SH-SY5Y (cell line): ENCODE measurements at regions not wholly inside any gene's neighbourhood (a gene's known extent, or its start where the extent isn't known, plus 50 kb on each side); places are given as distances from the start of the nearest gene placed in this dataset.

Source experiments
- GATA2 ChIP-seq: IDR thresholded peaks from 2 replicates; pipeline ENCODE4 v1.6.1; 2011; ENCODE audit warnings: mild to moderate bottlenecking, low read depth, low read length
- GATA3 ChIP-seq: IDR thresholded peaks from 2 replicates; pipeline ENCODE4 v1.6.1; 2011; ENCODE audit warnings: low read depth, mild to moderate bottlenecking, low read length, moderate library complexity

DNA sequence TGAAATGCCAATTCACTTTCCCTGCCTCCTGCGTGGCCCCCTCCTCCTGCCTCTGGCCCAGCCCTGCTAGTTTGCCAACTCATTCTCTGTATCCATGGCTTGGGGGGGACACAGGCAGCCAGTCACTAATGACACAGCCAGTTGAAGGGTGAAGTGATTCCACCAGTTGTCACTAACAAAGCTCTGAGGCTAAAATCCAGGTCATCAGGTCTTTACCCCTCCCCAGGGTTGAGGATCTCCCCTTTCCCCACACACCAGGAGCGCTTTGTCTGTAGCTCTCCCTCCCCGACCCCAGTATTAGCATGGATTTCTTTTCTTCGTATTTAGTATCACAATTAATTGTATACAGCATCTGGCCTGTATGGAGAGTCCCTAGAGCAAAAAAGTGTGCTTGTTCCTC, 394.1 kb downstream of the RRAGC start:
- TF ChIP-seq GATA3, result no peak
- no peak for TF ChIP-seq GATA2

DNA sequence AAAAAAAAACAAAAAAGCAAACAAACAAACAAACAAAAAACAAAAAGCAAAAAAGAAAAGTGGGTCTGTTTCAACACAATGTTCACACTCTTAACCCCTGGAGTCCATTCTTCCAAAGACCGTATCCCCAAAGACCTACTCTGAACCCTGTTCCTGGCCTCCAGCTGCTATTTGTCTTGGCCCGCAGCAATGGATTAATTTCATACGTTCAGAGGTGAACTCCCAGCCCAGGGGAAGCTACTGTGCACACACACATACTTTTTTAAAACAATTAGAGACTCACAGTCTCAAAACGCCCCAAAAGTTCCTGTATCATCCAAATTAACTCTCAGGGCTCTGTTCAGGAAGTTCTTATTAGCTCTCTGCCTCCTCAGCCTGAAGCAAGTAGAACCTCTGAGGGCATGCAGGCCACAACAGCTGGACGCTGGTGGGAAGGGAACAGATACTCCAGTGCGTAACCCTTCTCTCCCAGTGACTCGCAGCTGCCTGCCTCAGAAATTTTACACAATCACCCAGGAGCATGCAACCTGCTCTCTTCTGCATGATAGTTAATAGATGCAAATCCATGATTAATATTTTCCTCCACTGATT, 395.4 kb downstream of the RRAGC start:
- TF ChIP-seq GATA3, result no peak
- no peak for TF ChIP-seq GATA2

DNA sequence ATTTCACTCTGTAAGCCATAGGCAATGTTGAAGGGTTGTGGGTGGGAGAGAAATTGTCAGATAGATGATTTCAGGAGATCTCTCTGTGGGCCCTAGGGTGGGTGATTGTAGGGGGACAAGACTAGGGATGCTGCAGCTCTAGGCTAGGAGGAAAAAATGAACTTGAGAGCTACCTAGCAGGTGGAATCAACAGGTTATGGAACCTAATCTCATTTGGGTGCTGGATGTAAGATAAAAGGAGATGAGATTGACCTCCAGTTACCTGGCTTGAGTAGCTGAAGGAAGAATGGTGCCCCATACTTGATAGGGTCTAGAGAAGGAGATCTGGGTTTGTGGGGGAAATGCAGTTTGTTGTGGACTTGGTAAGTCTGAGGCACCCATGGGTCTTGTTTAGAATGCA, 396.5 kb downstream of the RRAGC start:
- TF ChIP-seq GATA3 (no peak), GATA2 (no peak)

DNA sequence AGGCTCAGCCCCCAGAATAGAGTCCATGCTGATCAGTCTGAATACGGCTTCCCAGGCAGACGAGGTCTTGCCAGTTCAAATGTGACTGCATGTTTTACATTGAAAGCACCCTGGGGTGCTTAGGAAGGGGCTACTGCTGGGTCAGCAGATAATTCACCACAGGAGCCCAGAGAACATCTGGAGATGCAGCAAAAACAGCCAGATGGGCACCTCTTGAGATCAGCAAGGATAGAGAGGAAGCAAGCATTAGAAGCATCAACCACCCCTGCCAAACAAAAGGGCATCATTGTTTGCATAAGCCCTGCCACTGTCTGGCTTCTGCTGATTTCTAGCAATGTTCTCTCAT, 403.1 kb downstream of the RRAGC start:
- no peak for TF ChIP-seq GATA3

DNA sequence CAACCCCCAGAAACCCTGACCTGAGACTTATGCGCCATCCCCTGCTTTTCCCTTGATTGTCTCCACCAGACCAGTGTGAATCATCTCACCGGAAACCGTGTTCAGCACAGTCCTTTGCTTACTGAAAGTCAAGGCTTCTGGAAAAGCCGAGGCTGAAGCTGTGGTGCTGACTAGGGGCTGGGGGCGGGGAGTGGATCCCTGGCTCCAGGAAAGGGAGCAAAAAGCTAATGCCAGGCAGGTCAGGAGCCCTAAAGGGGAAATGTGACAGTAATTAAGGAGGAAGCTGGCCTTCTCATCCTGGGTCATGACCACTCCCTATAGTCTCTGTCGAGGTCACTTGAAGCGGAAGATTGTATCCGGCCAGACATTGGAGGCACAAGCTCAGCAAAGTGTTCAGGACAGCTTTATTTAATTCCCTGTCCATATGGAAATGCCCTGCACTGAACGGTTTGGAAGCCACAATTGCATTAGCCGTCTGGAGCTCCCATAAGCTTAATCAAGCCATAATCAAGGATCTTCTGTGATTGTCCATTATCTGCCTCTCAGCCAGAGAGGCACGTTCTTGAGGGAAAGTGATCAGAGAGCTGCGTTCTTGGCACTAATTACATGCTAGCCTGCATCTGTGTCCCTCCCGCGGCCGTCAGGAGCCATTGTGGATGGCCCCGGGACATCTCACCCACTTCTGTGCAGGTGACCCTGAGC, 403.6 kb downstream of the RRAGC start:
- TF ChIP-seq GATA2 (no peak), GATA3 (no peak)

DNA sequence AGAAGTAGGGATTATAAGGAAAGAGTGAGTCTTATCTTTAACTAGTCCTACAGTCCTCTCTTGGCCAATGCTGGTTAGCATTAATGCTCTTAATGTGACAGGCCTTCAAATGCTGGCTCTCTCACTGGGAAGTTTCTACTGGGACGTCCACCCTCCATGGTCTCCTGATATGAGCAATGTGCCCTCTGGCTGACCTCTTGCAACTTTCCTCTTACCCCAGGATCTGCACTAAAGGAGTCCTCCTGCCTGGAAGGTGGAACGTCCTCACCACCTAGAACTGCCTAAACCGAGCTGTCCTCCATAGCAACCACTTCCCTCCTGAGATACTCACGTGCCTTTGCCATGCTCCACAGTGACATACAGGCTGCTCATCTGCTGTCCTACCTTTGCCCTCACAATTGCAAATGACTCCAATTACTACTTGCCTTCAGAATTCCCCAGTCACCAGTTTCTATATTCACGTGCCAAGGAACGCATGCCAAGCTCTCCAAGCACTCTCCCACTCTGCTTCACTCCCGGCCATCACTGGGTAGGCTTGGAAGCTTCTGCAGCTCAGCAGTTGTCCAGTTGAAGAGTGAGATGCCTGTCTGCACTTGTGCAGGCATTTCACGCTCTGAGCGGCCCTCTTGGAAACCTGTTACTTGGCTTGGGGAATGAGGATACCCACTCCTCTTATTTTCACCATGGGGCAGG, 404.7 kb downstream of the RRAGC start:
- no peak for TF ChIP-seq GATA2
- no peak for TF ChIP-seq GATA3

DNA sequence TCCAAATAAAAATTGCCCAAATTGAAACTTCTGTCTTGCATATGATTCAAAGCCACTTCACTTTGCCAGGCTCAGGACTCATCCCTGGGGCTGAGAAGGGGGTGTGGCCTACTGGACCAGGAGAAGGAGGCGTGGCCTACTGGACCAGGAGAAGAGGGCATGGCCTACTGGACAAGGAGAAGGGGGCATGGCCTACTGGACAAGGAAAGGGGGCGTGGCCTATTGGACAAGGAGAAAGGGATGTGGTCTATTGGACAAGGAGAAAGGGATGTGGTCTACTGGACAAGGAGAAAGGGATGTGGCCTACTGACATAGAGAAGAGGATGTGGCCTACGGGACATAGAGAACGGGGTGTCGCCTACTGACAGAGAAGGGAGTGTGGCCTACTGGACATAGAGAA, 405.3 kb downstream of the RRAGC start:
- TF ChIP-seq GATA3, result no peak
- no peak for TF ChIP-seq GATA2

DNA sequence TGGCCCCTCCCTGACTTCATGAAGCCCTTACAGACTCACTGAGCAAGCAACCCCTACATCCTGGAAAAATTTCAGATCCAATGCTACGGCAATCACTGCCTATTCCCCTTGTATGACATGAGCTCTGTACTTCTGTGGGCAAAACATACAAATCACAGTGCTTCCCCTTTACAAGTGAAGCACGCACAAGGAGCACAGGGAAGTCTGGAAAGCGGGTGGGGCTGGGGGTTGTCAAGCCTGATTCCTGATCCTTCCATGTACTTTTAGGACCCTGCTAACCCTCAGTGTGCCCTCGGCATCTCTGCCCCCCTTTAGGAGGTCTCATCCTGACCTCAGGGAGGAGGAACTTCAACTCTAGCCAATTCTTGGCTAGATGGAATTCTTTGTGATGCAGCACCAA, 405.7 kb upstream of the POU3F1 start:
- TF ChIP-seq GATA2 (no peak), GATA3 (no peak)

DNA sequence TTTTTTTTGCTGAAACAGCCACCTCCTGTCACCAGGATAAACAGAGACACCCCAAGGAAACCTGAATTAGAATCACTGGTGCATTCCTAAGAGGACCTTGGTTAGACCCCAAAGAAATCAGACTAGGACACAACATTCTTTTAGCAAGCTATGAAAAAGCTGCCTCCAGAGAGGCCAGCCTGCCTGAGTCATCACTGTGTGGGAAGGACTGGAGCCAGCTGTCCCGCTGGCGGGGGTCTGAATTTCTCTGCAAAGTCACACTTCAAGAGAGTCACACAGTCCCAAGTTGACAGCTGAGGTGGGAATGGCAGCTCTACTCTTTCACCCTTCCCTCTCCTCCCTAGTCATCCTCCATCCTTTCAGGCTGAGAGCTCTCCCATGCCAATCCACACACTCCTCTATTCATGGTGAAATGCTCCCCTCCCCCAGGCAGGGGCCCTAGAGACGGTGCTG, 405.0 kb upstream of the POU3F1 start:
- TF ChIP-seq GATA2, result no peak
- no peak for TF ChIP-seq GATA3

DNA sequence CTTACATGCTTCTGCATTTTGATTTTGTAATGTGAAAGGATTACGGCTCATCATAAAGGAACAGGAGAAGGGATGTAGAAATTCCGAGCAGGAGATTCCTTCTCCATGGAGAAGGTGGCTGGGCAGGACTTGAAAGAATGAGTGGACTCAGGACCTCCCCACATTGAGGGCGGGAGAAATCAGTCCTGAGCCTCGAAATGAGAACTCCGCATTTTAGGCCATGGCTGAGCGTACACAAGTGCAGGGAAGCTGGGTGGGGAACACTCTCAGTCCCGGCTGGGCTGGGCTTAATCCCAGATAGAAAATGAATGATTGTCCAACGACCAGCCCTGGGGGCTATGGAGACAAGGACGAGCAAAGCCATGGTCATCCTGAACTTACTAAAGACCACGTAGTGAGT, 402.3 kb upstream of the POU3F1 start:
- TF ChIP-seq GATA3 (no peak), GATA2 (no peak)

DNA sequence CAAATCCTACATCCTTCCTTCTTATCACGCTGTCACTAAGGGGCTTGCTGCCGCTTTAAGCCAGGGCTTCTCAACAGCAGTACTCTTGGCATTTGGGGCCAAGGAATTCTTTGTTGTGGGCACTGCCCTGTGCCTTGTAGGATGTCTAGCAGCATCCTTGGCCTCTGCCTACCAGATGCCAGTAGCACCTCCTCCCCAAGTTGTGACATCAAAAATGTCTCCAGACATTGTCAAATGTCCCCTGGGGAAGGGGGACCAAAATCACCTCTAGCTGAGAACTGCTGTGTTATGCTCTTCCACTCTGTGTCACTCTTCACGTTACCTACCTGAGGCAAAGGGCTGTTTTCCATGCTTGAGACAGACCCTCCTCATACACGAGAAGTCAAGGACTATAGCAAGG, 400.3 kb upstream of the POU3F1 start:
- TF ChIP-seq GATA2, result no peak
- TF ChIP-seq GATA3, result no peak

DNA sequence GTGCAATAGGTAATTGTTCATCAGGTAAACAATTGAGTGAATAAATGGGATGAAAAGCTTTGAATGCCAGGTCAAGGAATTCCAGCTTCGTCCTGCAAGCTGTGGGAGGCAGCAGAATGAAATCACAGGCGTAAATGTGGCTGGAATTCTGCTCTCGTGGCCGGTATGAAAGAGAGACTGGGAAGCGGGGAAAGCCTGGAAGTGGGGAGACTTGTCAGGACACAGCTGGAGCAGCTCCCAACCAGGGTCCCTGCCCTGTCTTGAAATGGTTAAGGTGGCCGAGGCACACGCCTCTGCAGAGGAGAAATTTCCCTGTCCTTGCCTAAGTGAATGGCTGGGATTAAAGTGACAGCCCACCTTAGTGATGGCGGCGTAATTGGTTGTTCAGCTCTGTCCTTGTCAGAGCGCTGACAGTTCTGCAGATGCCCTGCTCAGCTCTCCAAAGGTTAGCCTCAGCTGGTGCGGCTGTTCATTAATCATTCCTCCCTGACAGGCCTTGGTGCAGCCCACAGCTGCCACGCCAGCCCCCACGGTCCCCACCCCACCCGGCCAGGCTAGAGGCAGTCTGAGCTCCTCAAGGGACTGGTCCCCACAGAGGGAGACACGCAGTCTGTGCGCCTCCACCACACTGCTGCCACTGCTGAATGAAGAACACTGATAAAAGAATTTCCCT, 398.3 kb upstream of the POU3F1 start:
- no peak for TF ChIP-seq GATA3
- no peak for TF ChIP-seq GATA2

DNA sequence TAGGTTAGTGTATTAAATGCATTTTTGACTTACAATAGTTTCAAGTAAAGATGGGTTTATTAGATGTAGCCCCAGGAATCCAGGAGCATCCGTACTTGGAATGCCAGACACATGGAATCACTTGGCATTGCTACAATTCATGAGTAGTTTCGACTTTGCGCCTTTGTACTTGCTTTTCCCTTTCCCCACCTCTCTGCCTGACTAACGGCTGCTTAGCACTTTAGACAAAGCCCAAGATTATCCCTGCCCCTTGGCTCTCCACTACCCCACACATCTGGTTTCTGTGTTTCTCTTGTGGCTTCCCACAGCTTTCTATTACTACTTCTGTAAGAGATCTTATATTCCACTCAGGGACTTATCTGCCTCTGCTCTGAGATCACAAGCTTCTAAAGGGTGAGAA, 397.7 kb upstream of the POU3F1 start:
- TF ChIP-seq GATA2, result no peak
- no peak for TF ChIP-seq GATA3

DNA sequence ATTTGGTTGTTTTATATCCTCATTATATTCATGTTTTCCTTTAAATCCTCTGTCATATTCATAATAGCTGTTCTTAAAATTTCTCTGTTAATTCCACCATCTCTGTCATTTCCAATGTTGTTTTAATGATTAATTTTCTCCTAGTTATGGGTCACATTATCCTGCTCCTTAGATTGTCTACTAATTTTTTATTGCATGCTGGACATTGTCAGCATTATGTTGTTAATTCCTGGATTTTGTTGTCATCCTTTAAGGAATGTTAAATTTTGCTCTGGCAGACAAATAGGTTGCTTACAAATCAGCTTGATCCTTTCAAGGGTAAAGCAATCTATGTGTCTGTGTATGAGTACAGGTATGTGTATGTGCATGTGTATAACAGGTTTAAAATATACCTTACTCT, 393.8 kb upstream of the POU3F1 start:
- TF ChIP-seq GATA2, result no peak
- TF ChIP-seq GATA3, result no peak

DNA sequence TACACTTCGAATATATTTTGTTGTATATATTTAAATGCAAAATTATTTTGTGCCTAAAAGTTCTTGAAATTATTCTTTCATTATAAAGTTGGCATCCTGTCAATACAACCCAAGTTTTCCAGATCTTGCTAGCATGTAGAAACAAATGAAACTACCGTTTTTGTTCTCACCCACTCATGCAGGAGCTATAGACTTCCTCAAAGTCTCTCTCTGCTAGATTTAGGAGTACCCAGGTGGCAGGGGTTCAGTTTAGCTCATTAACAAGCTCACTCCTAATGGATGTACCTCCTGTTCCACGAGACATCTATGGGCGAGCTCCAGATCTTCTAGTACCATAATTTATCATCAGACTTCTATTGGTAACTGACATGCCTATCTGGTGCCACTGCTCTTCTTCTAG, 390.2 kb upstream of the POU3F1 start:
- TF ChIP-seq GATA3 (no peak), GATA2 (no peak)
